ENCODE measurements at regions not wholly inside any gene's neighbourhood (a gene's known extent, or its start where the extent isn't known, plus 50 kb on each side); places are given as distances from the start of the nearest gene placed in this dataset.

DNA sequence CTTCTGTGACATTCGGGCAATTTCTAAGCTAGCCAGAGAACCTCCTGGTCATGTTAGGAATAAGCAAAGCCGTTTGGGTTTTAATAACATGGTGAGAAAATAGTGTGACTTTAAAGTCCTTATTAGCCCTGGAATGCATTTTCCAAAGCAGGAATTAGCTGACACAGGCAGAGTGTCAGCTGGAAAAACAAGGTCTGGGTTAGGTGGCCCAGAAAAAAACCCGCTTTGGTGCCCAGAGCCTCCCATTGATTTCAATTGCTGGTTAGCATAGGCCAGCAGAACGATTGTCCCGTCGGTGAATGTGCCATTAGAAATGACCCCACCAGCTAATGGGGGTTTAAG lies 62.1 kb upstream of the CPEB4 start:
- intact Hi-C loops (cut with DNase I; ENCODE audit: low total_unique reads): no loop called here
- Histone ChIP-seq H3K4me1 (peaks cover 0 to 13% (median 2%) of the 10 kb centered on the region in 4 donors), H3K4me3 (no peak overlapping the region), H3K27ac (no peak overlapping the region), H3K9me3 (peaks cover 0 to 5% (median 0%) of the 10 kb centered on the region in 3 donors), H3K27me3 (no peaks in the 10 kb centered on the region), H3K36me3 (no peaks in the 10 kb centered on the region)
- TF ChIP-seq, protein P1, sequence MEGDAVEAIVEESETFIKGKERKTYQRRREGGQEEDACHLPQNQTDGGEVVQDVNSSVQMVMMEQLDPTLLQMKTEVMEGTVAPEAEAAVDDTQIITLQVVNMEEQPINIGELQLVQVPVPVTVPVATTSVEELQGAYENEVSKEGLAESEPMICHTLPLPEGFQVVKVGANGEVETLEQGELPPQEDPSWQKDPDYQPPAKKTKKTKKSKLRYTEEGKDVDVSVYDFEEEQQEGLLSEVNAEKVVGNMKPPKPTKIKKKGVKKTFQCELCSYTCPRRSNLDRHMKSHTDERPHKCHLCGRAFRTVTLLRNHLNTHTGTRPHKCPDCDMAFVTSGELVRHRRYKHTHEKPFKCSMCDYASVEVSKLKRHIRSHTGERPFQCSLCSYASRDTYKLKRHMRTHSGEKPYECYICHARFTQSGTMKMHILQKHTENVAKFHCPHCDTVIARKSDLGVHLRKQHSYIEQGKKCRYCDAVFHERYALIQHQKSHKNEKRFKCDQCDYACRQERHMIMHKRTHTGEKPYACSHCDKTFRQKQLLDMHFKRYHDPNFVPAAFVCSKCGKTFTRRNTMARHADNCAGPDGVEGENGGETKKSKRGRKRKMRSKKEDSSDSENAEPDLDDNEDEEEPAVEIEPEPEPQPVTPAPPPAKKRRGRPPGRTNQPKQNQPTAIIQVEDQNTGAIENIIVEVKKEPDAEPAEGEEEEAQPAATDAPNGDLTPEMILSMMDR (IDR thresholded peaks at IDR 0.05): no peak
- DNase-seq: no peak

DNA sequence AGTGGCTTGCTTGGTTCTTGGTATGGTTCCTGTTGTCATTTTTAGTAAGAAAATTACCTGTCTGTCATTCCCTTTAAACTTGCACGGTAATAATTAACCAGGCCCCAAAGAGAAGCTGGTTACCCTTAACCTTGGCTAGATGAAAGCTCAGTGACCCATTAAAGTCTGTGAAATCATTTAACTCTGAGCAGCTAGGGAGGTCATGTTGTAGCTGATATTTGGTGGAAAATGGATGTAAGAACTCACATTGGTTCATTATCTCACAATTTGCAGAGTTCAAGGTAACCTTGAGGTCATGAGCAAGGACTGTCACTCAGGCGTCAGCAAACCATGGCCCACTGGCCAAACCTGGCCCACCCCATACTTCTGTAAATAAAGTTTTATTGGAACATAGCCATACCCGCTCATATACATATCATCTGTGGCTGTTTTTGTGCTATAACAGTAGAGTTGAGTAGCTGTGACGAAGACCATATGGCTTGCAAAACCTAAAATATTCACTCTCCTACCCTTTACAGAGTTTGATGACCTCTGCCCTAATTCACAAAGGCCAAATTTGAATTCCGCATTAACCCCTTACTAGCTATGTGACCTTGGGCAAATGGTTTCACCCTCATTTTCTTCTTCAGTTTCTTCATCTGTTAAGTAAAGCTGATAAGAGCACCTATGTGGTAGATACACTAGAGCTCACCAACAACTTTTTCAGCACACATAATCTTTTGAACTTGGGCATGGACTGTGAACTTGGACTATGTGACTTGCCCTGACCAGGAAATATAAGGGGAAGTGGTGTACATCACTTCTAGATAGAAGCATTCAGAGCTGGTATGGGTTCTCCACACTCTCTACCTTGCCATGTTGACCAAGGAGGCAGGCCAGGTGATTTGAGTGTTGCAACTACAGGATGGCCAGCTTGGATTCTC lies 61.5 kb upstream of the CPEB4 start:
- H3K36me3 ChIP-seq: no peaks in the 10 kb centered on the region
- no peak overlapping the region for H3K4me3 ChIP-seq
- TF ChIP-seq, protein P1 (IDR thresholded peaks at IDR 0.05): no peak
- H3K4me1 ChIP-seq: peaks cover 0 to 13% (median 2%) of the 10 kb centered on the region in 4 donors
- peaks cover 0 to 5% (median 0%) of the 10 kb centered on the region in 3 donors for H3K9me3 ChIP-seq
- no peaks in the 10 kb centered on the region for H3K27me3 ChIP-seq
- intact Hi-C loops (cut with DNase I; ENCODE audit: low total_unique reads): no loop called here
- no peak overlapping the region for H3K27ac ChIP-seq
- no peak for DNase-seq

DNA sequence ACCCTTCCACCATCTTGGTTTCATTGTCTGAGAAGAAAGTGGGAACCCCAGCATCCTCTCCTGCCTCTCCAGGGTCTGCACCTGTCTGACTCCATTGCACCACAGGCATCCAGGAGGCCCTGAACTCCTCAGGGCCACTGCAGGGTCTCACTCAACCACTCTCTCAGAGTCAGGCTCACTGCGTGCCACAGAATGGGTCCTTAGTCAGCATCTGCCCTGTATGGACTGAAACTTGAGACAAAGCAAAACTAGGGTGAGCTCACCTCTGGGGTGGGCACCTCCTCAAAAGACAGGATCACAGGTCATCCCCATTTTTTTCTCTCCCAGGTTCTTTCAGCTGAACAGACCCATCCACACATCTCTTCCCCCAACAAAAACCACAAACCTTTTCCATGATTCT lies 59.2 kb upstream of the CPEB4 start:
- Histone ChIP-seq H3K27ac (no peak overlapping the region), H3K36me3 (no peaks in the 10 kb centered on the region), H3K4me1 (peaks cover 0 to 13% (median 4%) of the 10 kb centered on the region in 4 donors), H3K4me3 (no peak overlapping the region), H3K27me3 (no peaks in the 10 kb centered on the region), H3K9me3 (peaks cover 0 to 5% (median 0%) of the 10 kb centered on the region in 3 donors)
- TF ChIP-seq, protein P1 (IDR thresholded peaks at IDR 0.05): no peak
- intact Hi-C loops (cut with DNase I; ENCODE audit: low total_unique reads): no loop called here
- DNase-seq: no peak

DNA sequence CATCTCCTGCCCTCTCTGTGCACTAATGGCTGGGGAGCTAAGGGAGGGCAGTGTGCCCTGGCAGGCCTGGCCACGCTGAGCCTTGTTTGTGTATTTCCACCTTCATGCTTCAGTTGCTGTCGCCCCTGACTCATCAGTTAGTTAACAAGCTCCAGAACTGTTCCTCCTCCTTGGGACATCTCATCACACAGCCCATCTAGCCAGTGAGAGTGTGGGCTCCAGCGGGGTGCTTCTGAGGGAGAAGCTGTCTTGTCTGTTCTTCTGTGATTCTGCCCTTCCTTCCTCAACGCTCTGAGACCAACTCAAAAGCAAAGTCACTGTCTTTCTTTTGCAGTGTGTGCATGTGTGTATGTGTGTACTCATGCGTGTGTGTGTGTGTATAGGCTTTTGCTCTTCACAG lies 58.3 kb upstream of the CPEB4 start:
- no peak for DNase-seq
- Histone ChIP-seq H3K27me3 (no peaks in the 10 kb centered on the region), H3K9me3 (peaks cover 0 to 5% (median 0%) of the 10 kb centered on the region in 3 donors), H3K36me3 (no peaks in the 10 kb centered on the region), H3K4me1 (peaks cover 0 to 6% (median 2%) of the 10 kb centered on the region in 4 donors), H3K27ac (no peak overlapping the region), H3K4me3 (no peak overlapping the region)
- intact Hi-C loops (cut with DNase I; ENCODE audit: low total_unique reads): no loop called here
- TF ChIP-seq, protein P1 (IDR thresholded peaks at IDR 0.05): no peak

DNA sequence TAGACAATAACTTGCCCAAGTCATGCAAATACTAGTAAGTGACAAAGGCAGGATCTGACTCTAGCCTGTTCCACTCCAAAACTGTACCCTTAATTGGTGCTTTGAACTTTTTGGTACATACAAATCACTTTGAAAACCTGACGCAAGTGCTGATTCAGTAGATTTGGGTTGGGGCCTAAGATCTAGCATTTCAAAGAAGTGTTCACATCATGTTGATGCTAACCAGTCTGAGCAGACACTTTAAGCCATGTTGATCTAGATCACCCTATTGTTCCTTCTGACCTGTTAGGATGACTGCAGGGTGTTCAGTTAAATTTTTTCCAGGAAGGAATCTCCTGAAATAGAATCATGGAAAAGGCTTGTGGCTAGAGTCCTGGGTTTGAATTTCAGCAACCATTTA lies 57.7 kb upstream of the CPEB4 start:
- H3K4me1 ChIP-seq: peaks cover 0 to 4% (median under 1%) of the 10 kb centered on the region in 4 donors
- no peak overlapping the region for H3K27ac ChIP-seq
- intact Hi-C loops (cut with DNase I; ENCODE audit: low total_unique reads): no loop called here
- TF ChIP-seq, protein P1 (IDR thresholded peaks at IDR 0.05): no peak
- H3K27me3 ChIP-seq: no peaks in the 10 kb centered on the region
- DNase-seq: no peak
- H3K4me3 ChIP-seq: no peak overlapping the region
- peaks cover 0 to 5% (median 0%) of the 10 kb centered on the region in 3 donors for H3K9me3 ChIP-seq
- no peaks in the 10 kb centered on the region for H3K36me3 ChIP-seq

Measured in tibial artery (tissue), 4 donors.